GM12865 (cell line): ENCODE measurements at regions not wholly inside any gene's neighbourhood (a gene's known extent, or its start where the extent isn't known, plus 50 kb on each side); places are given as distances from the start of the nearest gene placed in this dataset.

ENCODE experiments used
- DNase-seq: peaks from one replicate; pipeline ENCODE4 v3.0.0; 2010; ENCODE audit warnings: low read depth
- H3K4me3 ChIP-seq: 2 replicates; pipeline ENCODE4 v1.5.1; 2011; ENCODE audit warnings: mild to moderate bottlenecking, low read depth, low read length, control low read depth
- CTCF ChIP-seq: IDR thresholded peaks from 2 replicates; pipeline ENCODE4 v1.5.1; 2011; ENCODE audit warnings: low read length, control low read depth, low read depth, inconsistent platforms; ENCODE audit not compliant: insufficient read depth; ENCODE audit errors: missing control alignments

- no peak for TF ChIP-seq CTCF
- H3K4me3 ChIP-seq: no peak overlapping the region
- no peak for DNase-seq
Observed at GRCh38 chr1:82806133-82806532, 1005.4 kb downstream of the ADGRL2 start.

GRCh38 chr1:82801176-82801575 lies 1000.4 kb downstream of the ADGRL2 start:
- TF ChIP-seq CTCF: no peak
- H3K4me3 ChIP-seq: no peak overlapping the region
- DNase-seq: no peak

- no peak for DNase-seq
- H3K4me3 ChIP-seq: no peak overlapping the region
- TF ChIP-seq CTCF: no peak
Observed at GRCh38 chr1:82800721-82801120, 1000.0 kb downstream of the ADGRL2 start.

GRCh38 chr1:82799261-82799660 lies 998.5 kb downstream of the ADGRL2 start:
- TF ChIP-seq CTCF: no peak
- no peak overlapping the region for H3K4me3 ChIP-seq
- no peak for DNase-seq

GRCh38 chr1:82795508-82796149 lies 994.9 kb downstream of the ADGRL2 start:
- H3K4me3 ChIP-seq: no peak overlapping the region
- DNase-seq: no peak
- peak; percentile 10 for TF ChIP-seq CTCF

- TF ChIP-seq CTCF: no peak
- DNase-seq: no peak
Observed at GRCh38 chr1:82792151-82792550, 991.4 kb downstream of the ADGRL2 start.

GRCh38 chr1:82790556-82790955 lies 989.8 kb downstream of the ADGRL2 start:
- DNase-seq: no peak
- no peak overlapping the region for H3K4me3 ChIP-seq
- no peak for TF ChIP-seq CTCF

More at GRCh38 chr1:82792151-82792550, 991.4 kb downstream of the ADGRL2 start:
- H3K4me3 ChIP-seq: no peak overlapping the region
